ENCODE measurements at regions not wholly inside any gene's neighbourhood (a gene's known extent, or its start where the extent isn't known, plus 50 kb on each side); places are given as distances from the start of the nearest gene placed in this dataset.

- TF ChIP-seq POLR2A (IDR thresholded peaks at IDR 0.05) = no peak
- TF ChIP-seq CTCF (IDR thresholded peaks at IDR 0.05) = no peak
Measured at GRCh38 chr1:90472775-90473174, 244.3 kb downstream of the BARHL2 start.

All from transverse colon (tissue), 3 donors.